ENCODE measurements at regions not wholly inside any gene's neighbourhood (a gene's known extent, or its start where the extent isn't known, plus 50 kb on each side); places are given as distances from the start of the nearest gene placed in this dataset.

- TF ChIP-seq, protein P1, sequence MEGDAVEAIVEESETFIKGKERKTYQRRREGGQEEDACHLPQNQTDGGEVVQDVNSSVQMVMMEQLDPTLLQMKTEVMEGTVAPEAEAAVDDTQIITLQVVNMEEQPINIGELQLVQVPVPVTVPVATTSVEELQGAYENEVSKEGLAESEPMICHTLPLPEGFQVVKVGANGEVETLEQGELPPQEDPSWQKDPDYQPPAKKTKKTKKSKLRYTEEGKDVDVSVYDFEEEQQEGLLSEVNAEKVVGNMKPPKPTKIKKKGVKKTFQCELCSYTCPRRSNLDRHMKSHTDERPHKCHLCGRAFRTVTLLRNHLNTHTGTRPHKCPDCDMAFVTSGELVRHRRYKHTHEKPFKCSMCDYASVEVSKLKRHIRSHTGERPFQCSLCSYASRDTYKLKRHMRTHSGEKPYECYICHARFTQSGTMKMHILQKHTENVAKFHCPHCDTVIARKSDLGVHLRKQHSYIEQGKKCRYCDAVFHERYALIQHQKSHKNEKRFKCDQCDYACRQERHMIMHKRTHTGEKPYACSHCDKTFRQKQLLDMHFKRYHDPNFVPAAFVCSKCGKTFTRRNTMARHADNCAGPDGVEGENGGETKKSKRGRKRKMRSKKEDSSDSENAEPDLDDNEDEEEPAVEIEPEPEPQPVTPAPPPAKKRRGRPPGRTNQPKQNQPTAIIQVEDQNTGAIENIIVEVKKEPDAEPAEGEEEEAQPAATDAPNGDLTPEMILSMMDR (IDR thresholded peaks at IDR 0.05): no peak
- TF ChIP-seq POLR2A (IDR thresholded peaks at IDR 0.05): no peak
Observed at GRCh38 chr15:37701230-37701629, 233.2 kb upstream of the TMCO5A start.
